RWPE2 (cell line): ENCODE measurements at regions not wholly inside any gene's neighbourhood (a gene's known extent, or its start where the extent isn't known, plus 50 kb on each side); places are given as distances from the start of the nearest gene placed in this dataset.
"Not testable (repeated sequence)": the region's sequence is repeated elsewhere in the genome, so short reads cannot be mapped to it uniquely, and the experiment has no call there.

ENCODE experiments used
- ATAC-seq: fragments of 200-7000 bp; cut with Tn5 transposase; 3 replicates; pipeline ENCODE4 v1.9.1; 2021; ENCODE audit warnings: low read depth
- DNase-seq: peaks from one replicate; pipeline ENCODE4 v3.0.0-alpha.2; 2020; ENCODE audit warnings: low spot score
- H3K27ac ChIP-seq: fragments of 450-650 bp; 2 replicates; pipeline ENCODE4 v1.5.1; 2017; ENCODE audit warnings: mild to moderate bottlenecking; ENCODE audit not compliant: poor library complexity, severe bottlenecking
- H3K27me3 ChIP-seq: fragments of 250-450 bp; sonication (Bioruptor Pico); 2 replicates; pipeline ENCODE4 v1.5.1; 2021; ENCODE audit warnings: mild to moderate bottlenecking, moderate library complexity; ENCODE audit not compliant: insufficient read depth, poor library complexity, severe bottlenecking
- H3K36me3 ChIP-seq: fragments of 250-450 bp; sonication (Bioruptor Pico); 2 replicates; pipeline ENCODE4 v1.5.1; 2020; ENCODE audit warnings: low read depth, mild to moderate bottlenecking, moderate library complexity
- H3K4me1 ChIP-seq: fragments of 250-450 bp; sonication (Bioruptor Pico); 2 replicates; pipeline ENCODE4 v1.5.1; 2021; ENCODE audit warnings: mild to moderate bottlenecking, moderate library complexity; ENCODE audit not compliant: insufficient read depth, poor library complexity, severe bottlenecking
- H3K4me3 ChIP-seq: fragments of 250-450 bp; sonication (Bioruptor Pico); 2 replicates; pipeline ENCODE4 v1.5.1; 2021; ENCODE audit warnings: mild to moderate bottlenecking, moderate library complexity; ENCODE audit not compliant: severe bottlenecking
- H3K9me3 ChIP-seq: fragments of 250-450 bp; sonication (Bioruptor Pico); 2 replicates; pipeline ENCODE4 v1.5.1; 2021; ENCODE audit warnings: mild to moderate bottlenecking, moderate library complexity; ENCODE audit not compliant: severe bottlenecking
- TF ChIP-seq, protein P1 (sequence below): fragments of 450-650 bp; IDR thresholded peaks from one replicate; pipeline ENCODE4 v1.5.1; 2017; ENCODE audit warnings: mild to moderate bottlenecking, moderate library complexity; ENCODE audit not compliant: poor library complexity, severe bottlenecking

DNA sequence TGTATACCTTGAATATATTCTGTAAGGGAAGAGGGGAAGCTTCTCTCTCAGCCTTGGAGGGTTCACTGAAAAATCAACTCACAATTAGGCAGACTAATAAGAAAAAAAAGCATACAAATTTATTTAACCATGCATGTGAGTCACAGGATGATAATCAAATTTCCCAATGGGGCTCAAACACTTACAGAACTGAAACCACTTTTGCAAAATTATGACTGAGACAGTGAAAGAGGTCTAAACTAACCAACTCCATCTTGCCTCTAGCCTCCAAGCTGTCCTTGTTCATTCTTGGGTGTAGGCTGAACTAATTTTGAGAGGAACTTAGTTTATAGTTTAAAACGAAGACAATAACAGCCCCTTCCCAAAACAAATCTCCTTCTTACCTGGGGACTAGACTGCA, 618.3 kb upstream of the AUTS2 start:
- H3K27me3 ChIP-seq, result no peaks in the 10 kb centered on the region
- peak overlapping the region; percentile 47 for H3K27ac ChIP-seq
- TF ChIP-seq, protein P1, sequence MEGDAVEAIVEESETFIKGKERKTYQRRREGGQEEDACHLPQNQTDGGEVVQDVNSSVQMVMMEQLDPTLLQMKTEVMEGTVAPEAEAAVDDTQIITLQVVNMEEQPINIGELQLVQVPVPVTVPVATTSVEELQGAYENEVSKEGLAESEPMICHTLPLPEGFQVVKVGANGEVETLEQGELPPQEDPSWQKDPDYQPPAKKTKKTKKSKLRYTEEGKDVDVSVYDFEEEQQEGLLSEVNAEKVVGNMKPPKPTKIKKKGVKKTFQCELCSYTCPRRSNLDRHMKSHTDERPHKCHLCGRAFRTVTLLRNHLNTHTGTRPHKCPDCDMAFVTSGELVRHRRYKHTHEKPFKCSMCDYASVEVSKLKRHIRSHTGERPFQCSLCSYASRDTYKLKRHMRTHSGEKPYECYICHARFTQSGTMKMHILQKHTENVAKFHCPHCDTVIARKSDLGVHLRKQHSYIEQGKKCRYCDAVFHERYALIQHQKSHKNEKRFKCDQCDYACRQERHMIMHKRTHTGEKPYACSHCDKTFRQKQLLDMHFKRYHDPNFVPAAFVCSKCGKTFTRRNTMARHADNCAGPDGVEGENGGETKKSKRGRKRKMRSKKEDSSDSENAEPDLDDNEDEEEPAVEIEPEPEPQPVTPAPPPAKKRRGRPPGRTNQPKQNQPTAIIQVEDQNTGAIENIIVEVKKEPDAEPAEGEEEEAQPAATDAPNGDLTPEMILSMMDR, result no peak
- H3K36me3 ChIP-seq, result no peaks in the 10 kb centered on the region
- ATAC-seq, result peak; percentile 52; the same call in 1 of the 3 replicates
- H3K9me3 ChIP-seq, result peaks cover 2% of the 10 kb centered on the region
- no peak for DNase-seq
- no peak overlapping the region for H3K4me3 ChIP-seq
- H3K4me1 ChIP-seq, result no peaks in the 10 kb centered on the region

DNA sequence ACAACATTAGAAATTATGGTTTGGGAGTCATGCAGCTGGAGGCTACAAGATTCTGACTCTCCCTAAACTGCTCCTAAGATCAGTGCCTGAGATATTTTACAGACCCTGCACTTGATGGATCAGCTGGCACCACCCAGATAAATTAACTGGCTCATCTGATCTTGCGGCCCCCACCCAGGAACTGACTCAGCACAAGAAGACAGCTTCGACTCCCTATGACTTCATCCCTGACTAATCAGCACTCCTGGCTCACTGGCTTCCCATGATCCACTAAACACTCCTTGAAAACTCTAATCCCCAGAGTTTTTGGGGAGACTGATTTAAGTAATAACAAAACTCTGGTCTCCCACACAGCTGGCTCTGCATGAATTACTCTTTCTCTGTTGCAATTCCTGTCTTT, 617.8 kb upstream of the AUTS2 start:
- not testable (repeated sequence) for H3K9me3 ChIP-seq, H3K4me3 ChIP-seq, H3K36me3 ChIP-seq, H3K27me3 ChIP-seq, DNase-seq, H3K4me1 ChIP-seq
- H3K27ac ChIP-seq, result peak overlapping the region; percentile 47
- peak; percentile 45; the same call in 1 of the 3 replicates for ATAC-seq

GRCh38 chr7:68984306-68984705, 614.0 kb upstream of the AUTS2 start:
- no peaks in the 10 kb centered on the region for H3K4me1 ChIP-seq
- peaks cover 2% of the 10 kb centered on the region for H3K9me3 ChIP-seq
- H3K27ac ChIP-seq, result no peak overlapping the region
- H3K4me3 ChIP-seq, result no peak overlapping the region
- TF ChIP-seq, protein P1, result no peak
- H3K36me3 ChIP-seq, result no peaks in the 10 kb centered on the region
- ATAC-seq (no peak), DNase-seq (no peak)
- H3K27me3 ChIP-seq, result no peaks in the 10 kb centered on the region

DNA sequence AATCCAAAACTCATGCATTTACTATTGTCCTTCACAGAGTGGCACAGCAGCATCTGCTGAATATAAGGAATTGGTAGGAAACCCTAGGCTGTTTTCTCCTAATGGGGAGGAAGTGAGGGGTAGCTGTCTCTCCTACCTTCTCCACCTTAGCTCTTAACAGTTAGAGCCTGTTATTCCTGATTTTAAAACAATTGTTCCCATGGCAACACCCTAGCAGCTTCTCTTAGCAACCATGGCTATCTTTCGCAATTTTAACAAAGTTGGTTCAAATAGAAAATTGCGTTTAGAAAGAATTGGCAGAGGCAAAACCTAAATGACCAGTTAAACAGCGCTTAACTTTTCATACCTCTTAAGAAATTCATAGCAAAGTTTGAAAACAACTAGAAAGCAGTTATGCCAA, 603.4 kb upstream of the AUTS2 start:
- no peaks in the 10 kb centered on the region for H3K36me3 ChIP-seq
- H3K4me3 ChIP-seq, result no peak overlapping the region
- no peaks in the 10 kb centered on the region for H3K27me3 ChIP-seq
- peaks cover 2% of the 10 kb centered on the region for H3K9me3 ChIP-seq
- DNase-seq (no peak), ATAC-seq (no peak)
- H3K27ac ChIP-seq, result no peak overlapping the region
- TF ChIP-seq, protein P1, result no peak
- H3K4me1 ChIP-seq, result no peaks in the 10 kb centered on the region

GRCh38 chr7:68998136-68998535, 600.1 kb upstream of the AUTS2 start:
- H3K4me1 ChIP-seq, result no peaks in the 10 kb centered on the region
- no peaks in the 10 kb centered on the region for H3K27me3 ChIP-seq
- DNase-seq (no peak), ATAC-seq (no peak)
- no peaks in the 10 kb centered on the region for H3K9me3 ChIP-seq
- H3K4me3 ChIP-seq, result no peak overlapping the region
- H3K27ac ChIP-seq, result no peak overlapping the region
- H3K36me3 ChIP-seq, result no peaks in the 10 kb centered on the region
- TF ChIP-seq, protein P1, result no peak
